GM21786 (cell line): ENCODE measurements at regions not wholly inside any gene's neighbourhood (a gene's known extent, or its start where the extent isn't known, plus 50 kb on each side); places are given as distances from the start of the nearest gene placed in this dataset.

Experiments used
- ATAC-seq: cut with Tn5 transposase; IDR thresholded peaks from one replicate; pipeline ENCODE4 v1.9.1; 2021; ENCODE audit not compliant: unreplicated experiment

- no peak for ATAC-seq
Measured at GRCh38 chr2:145190031-145190703, 670.2 kb upstream of the ZEB2 start.

- no peak for ATAC-seq
Measured at GRCh38 chr2:145186303-145186702, 666.4 kb upstream of the ZEB2 start.

DNA sequence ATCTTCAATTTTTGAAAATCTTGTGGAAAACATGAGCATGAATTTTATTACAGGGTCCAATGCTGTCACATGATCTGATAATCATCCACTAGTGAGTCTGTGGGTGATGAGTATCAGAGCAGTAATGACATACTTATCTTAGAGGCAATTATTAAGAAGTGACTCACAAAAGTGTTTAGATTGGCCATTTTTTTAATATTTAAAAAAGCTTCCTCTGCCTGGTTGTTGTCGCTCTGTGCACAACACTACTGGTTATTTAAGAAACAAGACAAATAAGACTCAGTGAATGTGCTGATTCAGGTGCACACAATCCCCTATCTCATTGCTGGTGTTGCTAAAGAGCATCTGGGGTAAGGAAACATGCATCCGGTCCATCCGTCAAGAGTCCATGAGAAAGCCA, 665.8 kb upstream of the ZEB2 start:
- ATAC-seq, result no peak

GRCh38 chr2:145184741-145185651, 665.1 kb upstream of the ZEB2 start:
- ATAC-seq, result no peak

- ATAC-seq, result no peak
Measured at GRCh38 chr2:145169285-145169684, 649.4 kb upstream of the ZEB2 start.

- no peak for ATAC-seq
Measured at GRCh38 chr2:145168091-145168490, 648.2 kb upstream of the ZEB2 start.

GRCh38 chr2:145166731-145167302, 646.9 kb upstream of the ZEB2 start:
- ATAC-seq, result no peak

DNA sequence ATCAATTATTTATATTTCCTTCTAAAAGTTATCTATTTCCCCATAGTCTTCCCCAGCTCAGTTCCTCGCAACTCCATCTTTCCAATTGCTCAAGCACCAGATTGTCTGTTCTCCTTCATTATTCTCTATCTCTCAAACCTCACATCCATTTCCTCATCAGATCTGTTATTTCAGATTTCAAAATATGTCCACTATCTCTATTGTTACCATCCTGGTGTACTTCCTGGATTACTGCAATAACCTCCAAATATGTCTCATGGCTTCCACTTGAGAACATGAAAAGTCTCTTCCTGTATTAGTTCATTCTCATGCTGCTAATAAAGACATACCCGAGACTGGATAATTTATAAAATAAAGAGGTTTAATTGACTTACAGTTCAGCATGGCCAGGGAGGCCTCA, 641.7 kb upstream of the ZEB2 start:
- no peak for ATAC-seq

GRCh38 chr2:145160855-145161254, 640.9 kb upstream of the ZEB2 start:
- ATAC-seq, result no peak

DNA sequence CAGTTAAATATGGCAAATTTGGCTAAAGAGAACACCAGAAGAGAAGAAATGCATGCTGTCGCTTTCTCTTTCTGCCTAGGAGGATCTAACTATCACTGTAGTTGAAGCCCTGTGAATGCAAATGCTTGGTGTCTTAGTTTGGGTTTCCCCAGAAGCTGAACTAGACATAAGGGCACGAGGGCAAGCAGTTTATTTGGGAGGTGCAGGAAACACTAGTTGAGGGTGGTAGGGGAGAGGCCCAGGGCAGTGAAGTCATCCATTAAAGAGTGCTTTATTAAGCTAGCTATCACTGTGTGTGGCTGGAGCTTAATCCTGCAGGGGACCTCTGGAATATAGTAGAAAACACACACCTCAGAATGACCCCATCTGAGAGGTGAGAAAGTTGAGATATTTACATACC, 639.8 kb upstream of the ZEB2 start:
- no peak for ATAC-seq

DNA sequence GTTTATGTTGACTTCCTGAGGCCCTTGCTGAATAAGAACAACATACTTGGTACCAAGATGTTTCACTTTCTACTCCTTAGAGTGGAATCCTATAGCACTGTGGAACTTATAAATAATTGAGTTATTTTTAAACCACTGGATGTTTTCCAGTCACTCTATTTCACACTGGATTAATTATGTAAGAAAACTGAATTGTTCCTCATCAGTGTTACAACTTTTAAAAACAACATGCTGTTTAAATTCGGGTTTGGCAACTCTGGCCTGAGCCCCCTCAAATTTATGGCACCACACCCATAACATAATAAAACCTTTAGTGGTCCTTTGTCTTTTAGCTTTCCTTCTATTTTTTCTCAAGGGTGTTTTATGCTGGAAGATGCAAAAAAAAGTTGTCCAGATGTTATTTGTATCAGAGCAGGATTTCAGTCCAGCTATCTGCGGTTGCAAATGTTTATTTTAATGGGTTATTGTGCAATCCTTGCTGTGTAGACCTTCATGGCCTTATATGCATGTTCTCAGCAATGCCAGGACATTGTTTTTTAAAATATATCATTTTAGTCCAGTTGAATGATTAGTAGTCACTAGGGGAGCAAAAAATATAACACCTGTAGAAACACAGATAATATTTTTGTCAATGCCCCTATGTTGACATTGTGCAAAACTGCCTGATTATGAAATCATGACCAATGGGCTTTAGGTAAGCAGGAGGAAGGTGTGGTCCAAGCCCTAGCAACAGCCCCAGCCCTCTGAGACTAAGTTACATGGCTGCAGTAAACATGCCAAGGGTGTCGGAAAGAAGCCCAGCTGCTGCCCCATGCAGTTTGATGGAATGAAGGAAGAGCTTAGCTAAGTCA, 638.0 kb upstream of the ZEB2 start:
- no peak for ATAC-seq

- ATAC-seq, result no peak
Measured at GRCh38 chr2:145157036-145157675, 637.2 kb upstream of the ZEB2 start.

GRCh38 chr2:145156199-145156598, 636.3 kb upstream of the ZEB2 start:
- no peak for ATAC-seq

- ATAC-seq, result no peak
Measured at GRCh38 chr2:145155196-145155595, 635.3 kb upstream of the ZEB2 start.

DNA sequence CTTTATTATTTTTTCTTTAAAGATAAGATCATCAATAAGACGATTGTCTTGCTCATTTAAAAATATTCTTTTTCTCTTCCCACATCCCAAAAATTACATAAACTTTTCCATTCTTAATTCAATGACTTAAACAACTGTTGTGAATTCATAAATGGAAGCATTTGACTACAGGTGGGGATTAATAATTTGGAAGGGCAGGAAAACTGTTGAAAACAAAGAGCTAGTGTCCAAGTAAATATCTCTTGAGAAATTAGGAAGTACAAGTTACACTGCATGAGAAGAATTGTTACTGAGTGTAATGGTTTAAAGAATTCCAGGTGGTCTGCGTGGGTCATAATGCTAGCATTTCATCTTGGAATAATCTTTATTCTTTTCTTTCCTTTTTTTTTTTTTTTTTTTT, 634.8 kb upstream of the ZEB2 start:
- ATAC-seq, result no peak

GRCh38 chr2:145146691-145147090, 626.8 kb upstream of the ZEB2 start:
- ATAC-seq, result no peak

GRCh38 chr2:145144131-145144728, 624.3 kb upstream of the ZEB2 start:
- no peak for ATAC-seq

GRCh38 chr2:145141981-145142380, 622.1 kb upstream of the ZEB2 start:
- ATAC-seq, result no peak

GRCh38 chr2:145140658-145141057, 620.7 kb upstream of the ZEB2 start:
- ATAC-seq, result no peak

DNA sequence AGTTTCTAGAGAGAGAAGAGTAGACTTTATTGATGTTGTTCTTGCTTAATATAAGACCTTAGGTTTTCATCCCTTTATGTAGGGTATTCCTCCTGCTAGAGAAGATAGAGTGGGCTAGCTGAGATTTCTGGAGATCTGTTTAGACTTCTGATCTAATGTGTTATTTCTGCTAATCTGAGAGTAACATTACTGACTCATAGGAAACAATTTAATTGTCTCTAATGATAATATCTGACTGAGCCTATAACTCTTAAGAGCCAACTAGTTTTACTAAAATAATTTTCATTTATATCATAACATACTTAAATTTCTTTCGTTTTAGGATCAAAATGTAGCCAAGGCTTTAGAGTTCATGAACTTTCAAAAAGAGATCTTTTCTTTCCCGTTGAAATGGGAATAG, 618.7 kb upstream of the ZEB2 start:
- ATAC-seq, result no peak
